RKO (cell line): ENCODE measurements at regions not wholly inside any gene's neighbourhood (a gene's known extent, or its start where the extent isn't known, plus 50 kb on each side); places are given as distances from the start of the nearest gene placed in this dataset.
"Not testable (repeated sequence)": the region's sequence is repeated elsewhere in the genome, so short reads cannot be mapped to it uniquely, and the experiment has no call there.

Source experiments
- DNase-seq: peaks from one replicate; pipeline ENCODE4 v3.0.0-alpha.2; 2016; ENCODE audit warnings: low spot score

DNA sequence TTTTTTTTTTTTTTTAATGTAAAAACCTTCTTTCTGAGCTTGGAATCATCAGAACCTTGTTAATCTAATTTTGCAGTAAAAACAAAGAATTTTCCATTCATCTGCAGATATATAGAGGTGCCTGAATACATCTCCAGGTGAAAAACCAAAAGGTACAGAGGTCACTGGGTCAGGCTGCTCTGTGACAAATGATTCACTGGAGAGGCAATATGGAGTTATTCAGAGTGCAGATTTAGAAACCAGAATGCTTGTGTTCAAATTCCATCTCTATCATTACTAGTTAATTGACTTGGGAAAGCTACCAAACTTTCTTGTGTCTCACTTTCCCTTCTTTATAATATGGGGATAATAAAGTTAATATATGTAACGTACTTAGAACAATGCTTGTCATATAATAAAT lies 51.5 kb upstream of the C1orf53 start:
- DNase-seq, result no peak

DNA sequence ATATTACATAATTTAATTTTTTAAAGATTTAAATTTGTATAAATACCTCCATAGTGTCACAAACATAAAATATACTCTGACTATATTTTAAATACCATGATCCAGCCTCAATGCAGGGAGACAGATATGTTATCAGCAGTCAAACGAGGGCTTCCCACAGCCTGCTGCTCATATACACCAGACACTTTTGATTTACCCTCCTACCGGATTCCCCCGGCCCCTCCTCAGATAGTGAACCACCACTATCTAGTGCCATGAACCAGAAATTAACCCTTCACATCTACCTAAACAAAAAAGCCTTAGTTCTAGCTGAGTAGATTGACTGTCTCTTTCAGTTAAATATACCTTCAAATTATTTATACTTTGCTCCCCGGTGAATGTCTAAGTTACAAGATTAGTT lies 52.4 kb upstream of the C1orf53 start:
- no peak for DNase-seq

DNA sequence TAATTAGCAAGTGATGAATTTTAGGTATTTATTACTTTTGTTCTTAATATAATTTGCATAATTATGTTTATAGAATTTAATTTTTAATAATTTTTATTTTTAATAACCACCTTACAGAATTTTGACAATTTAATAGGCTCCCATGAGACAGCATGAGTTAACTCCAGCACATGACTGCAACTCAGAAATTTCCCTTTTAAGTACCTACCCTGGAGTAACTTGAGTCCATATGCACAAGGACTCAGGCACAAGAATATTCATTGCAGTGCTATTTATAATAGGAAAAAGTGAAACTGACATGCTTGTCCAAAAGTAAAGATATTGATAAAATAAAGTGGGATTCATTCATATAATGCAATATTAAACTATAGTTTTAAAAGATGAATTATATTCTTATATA lies 54.1 kb upstream of the C1orf53 start:
- DNase-seq, result no peak

DNA sequence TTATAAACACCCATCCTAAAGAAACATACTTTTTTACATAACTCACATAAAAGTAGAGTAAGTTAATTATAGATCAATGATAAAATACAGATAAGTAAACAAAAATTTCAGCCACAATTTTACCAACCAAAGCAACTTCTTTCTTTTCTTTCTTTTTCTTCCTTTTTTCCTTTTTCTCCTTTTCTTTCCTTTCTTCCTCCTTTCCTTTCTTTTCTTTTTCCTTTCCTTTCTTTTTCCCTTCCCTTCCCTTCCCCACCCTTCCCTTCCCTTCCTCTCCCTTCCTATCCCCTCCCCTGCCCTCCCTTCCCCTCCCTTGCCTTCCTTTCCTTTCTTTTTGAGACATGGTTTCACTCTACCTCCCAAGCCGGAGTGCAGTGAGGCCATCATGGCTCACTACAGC lies 56.5 kb upstream of the C1orf53 start:
- no peak for DNase-seq

- DNase-seq, result no peak
Measured at GRCh38 chr1:197844651-197845050, 57.8 kb upstream of the C1orf53 start.

- no peak for DNase-seq
Measured at GRCh38 chr1:197843401-197843800, 59.0 kb upstream of the C1orf53 start.

- DNase-seq, result no peak
Measured at GRCh38 chr1:197842646-197843045, 59.8 kb upstream of the C1orf53 start.

DNA sequence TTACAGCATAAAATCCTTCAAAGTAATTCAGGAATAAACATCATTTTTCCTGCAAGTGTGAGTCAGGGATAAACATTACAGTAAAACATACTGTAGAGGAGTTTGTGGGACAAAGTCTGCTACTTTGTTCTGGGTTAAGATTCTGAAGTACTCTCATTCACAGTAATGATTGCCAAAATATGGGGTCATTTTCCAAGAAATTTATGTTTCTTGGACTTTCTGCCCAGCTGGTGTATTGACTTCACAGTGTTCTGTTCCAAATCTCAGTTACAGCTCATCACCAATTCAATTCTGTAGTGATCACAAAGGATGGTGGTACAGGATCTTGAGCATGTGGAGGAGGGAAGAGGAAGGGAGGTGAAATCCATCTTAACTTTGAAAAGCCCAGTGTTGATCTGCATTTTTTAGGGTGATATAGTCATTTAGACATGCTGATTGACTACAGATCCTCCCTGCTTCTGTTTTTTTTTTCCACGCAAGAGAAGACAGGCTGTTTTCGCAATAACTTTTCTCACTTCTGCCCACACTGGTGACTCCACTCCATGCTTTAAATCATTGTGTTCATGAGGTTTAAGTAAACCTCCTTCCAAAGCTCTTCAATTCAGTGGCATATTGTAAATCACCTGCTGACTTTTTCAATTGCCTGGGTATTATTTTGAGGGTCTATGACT lies 60.4 kb upstream of the C1orf53 start:
- no peak for DNase-seq

DNA sequence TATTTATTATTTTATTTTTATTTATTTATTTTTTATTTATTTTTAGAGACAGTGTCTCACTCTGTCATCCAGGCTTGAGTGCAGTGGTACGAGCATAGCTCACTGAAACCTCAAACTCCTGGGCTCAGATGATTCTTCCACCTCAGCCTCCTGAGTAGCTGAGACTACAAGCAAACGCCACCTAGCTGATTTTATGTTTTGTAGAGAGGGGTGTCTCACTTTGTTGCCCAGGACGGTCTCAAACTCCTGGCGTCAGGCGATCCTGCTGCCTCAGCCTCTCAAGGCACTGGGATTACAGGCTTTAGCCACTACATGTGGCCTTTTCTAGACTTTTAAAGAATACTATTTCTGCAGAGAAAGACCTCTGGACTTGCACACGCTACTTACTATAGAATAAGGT lies 61.3 kb upstream of the C1orf53 start:
- no peak for DNase-seq

GRCh38 chr1:197839786-197840185 lies 62.6 kb upstream of the C1orf53 start:
- DNase-seq, result not testable (repeated sequence)

DNA sequence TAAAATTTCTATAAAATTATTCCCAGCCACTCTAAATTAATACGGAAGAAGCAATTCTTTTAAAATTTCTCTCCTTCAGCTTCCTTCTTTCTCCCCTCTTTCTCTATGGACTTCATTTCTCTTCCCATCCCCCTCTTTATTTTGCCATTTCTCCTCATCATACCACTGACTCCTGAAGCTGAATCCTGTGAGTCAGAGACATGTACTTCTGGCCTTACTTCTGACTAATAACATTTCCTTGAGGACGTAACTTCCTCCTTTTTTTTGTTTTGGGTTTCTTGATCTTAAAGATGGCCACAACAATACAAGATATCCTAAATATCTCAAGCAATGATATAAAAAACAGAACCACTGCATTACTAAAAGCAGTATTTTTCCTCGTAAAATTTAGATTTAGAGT lies 63.6 kb upstream of the DENND1B start:
- peak; percentile 82 for DNase-seq

DNA sequence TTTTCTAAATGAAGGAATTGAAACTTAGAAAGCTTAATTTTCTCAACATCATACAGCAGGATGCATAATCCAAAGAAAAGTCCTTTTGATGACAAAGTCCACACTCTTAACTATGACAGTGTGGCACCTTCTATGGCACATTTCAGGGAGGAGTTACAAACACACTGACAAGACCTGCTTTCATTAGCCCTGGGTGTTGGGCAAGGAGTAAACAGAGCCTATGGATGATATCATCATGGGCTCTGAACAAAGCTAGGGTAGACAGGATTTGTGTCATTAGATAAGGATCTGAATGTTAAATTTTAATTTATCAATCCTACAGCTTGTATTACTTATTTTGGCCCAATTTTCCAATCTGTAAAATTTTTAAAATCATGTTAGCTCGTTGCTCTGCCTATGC lies 62.6 kb upstream of the DENND1B start:
- no peak for DNase-seq

DNA sequence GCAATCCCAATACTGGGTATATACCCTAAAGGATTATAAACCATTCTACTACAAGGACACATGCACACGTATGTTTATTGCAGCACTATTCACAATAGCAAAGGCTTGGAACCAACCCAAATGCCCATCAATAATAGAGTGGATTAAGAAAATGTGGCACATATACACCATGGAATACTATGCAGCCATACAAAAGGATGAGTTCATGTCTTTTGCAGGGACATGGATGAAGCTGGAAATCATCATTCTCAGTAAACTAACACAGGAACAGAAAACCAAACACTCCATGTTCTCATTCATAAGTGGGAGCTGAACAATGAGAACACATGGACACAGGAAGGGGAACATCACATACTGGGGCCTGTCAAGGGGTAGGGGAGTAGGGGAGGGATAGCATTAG lies 61.1 kb upstream of the DENND1B start:
- DNase-seq, result not testable (repeated sequence)

- not testable (repeated sequence) for DNase-seq
Measured at GRCh38 chr1:197829011-197829410, 53.7 kb upstream of the DENND1B start.

- no peak for DNase-seq
Measured at GRCh38 chr1:197825541-197825940, 50.3 kb upstream of the DENND1B start.
